ENCODE measurements at regions not wholly inside any gene's neighbourhood (a gene's known extent, or its start where the extent isn't known, plus 50 kb on each side); places are given as distances from the start of the nearest gene placed in this dataset.
"Not testable (repeated sequence)": the region's sequence is repeated elsewhere in the genome, so short reads cannot be mapped to it uniquely, and the experiment has no call there.

DNA sequence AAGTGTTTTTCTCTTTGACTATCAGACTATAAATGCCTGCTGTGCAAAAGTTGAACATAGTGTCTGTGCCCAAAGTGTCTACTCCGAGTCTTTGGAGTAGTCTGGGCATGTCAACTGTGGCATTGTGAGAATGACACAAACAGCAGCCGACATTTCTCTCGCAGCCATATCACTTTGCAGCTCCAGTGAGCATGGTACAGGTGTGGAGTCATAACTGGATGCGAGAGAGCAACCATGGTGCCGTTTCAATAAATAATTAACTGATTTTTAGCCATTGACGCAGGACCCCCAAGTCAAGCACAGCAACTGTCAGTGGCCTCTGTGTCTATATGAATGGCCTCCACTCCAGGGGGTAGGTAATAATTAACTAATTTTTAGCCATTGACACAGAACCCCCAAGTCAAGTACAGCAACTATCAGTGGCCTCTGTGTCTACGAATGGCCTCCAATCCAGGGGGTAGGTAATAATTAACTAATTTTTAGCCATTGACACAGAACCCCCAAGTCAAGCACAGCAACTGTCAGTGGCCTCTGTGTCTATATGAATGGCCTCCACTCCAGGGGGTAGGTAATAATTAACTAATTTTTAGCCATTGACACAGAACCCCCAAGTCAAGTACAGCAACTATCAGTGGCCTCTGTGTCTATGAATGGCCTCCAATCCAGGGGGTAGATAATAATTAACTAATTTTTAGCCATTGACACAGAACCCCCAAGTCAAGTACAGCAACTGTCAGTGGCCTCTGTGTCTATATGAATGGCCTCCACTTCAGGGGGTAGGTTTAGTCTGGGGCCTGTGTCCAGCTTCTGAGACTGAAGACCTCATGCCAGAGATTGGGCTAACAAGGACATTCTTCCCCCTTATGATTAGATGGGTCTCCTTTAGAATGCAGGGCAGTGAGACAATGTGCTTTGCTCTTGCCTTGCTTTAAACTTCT lies 409.0 kb downstream of the TNS3 start:
- not testable (repeated sequence) for H3K79me1 ChIP-seq (replicated peaks; ENCODE audit: low read length, poor library complexity, severe bottlenecking); H3K14ac ChIP-seq (ENCODE audit: low read length in 2 of 2); H3K36me3 ChIP-seq (ENCODE audit: control insufficient read depth in 1 of 2, insufficient read depth in 2 of 2, low read depth in 1 of 2, low read length in 2 of 2); H3K9ac ChIP-seq (ENCODE audit: low read length); H2BK120ac ChIP-seq (ENCODE audit: low read depth, low read length); H2AFZ ChIP-seq (ENCODE audit: low read depth, low read length); H3K9me3 ChIP-seq (ENCODE audit: control insufficient read depth, low read length); H3K4me3 ChIP-seq (ENCODE audit: insufficient read depth in 1 of 2, low read depth in 1 of 2, low read length in 2 of 2); H3K27me3 ChIP-seq (ENCODE audit: control insufficient read depth in 1 of 2, insufficient read depth in 1 of 2, low read length in 2 of 2); H2BK15ac ChIP-seq (ENCODE audit: low read depth, poor library complexity, severe bottlenecking); H4K91ac ChIP-seq (ENCODE audit: low read length); H3K23ac ChIP-seq (ENCODE audit: low read length in 2 of 2); DNase-seq; H3K18ac ChIP-seq (ENCODE audit: low read depth in 1 of 2, low read length in 2 of 2); H3K4ac ChIP-seq (ENCODE audit: low read depth in 1 of 2, low read length in 2 of 2); H3K4me1 ChIP-seq (ENCODE audit: control insufficient read depth, insufficient read depth, low read depth, low read length)
- peak overlapping the region in 1 of 2 experiments; percentile 63 for H2BK12ac ChIP-seq (ENCODE audit: low read length in 2 of 2)
- H4K8ac ChIP-seq (ENCODE audit: low read length), result peak overlapping the region; percentile 50
- H3K27ac ChIP-seq (ENCODE audit: low read length, poor library complexity, severe bottlenecking), result peak overlapping the region; percentile 77
- 91% methylated on average over 6 of the region's 7 CpGs for WGBS
- H2AK5ac ChIP-seq (ENCODE audit: low read length, severe bottlenecking), result peak overlapping the region; percentile 14
- peak overlapping the region; percentile 92 for H2BK5ac ChIP-seq (ENCODE audit: low read depth, low read length, poor library complexity, severe bottlenecking)
- H3K4me2 ChIP-seq (ENCODE audit: low read length, poor library complexity, severe bottlenecking), result peak overlapping the region; percentile 55

DNA sequence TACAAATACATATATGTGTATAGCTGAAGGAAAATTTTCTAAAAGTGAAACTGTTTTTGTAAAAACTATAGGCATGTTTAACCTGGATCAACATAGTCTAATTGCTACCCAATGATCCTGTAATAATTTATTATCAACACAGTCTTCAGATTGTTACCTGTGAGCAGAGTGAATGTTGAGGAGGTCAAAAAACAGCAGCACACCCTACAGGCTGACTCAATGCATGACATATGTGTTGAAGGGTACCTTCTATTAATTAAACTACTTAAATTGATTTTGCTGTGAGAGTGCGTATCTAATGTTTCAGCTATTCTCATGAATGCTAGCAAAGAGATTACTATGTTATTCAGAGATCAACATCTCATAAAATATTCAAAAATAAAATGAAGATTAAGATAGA lies 411.4 kb downstream of the TNS3 start:
- H2BK5ac ChIP-seq (ENCODE audit: low read depth, low read length, poor library complexity, severe bottlenecking), result no peak overlapping the region
- WGBS, result no CpG with 5 or more reads among the region's 1 CpG
- H2BK120ac ChIP-seq (ENCODE audit: low read depth, low read length), result no peak overlapping the region
- H3K14ac ChIP-seq (ENCODE audit: low read length in 2 of 2), result no peak overlapping the region
- no peak overlapping the region for H4K91ac ChIP-seq (ENCODE audit: low read length)
- no peaks in the 10 kb centered on the region for H3K27me3 ChIP-seq (ENCODE audit: control insufficient read depth in 1 of 2, insufficient read depth in 1 of 2, low read length in 2 of 2)
- no peak overlapping the region for H4K8ac ChIP-seq (ENCODE audit: low read length)
- H2BK12ac ChIP-seq (ENCODE audit: low read length in 2 of 2), result no peak overlapping the region
- H3K9ac ChIP-seq (ENCODE audit: low read length), result no peak overlapping the region
- peaks cover 6% of the 10 kb centered on the region for H3K4me1 ChIP-seq (ENCODE audit: control insufficient read depth, insufficient read depth, low read depth, low read length)
- H2AFZ ChIP-seq (ENCODE audit: low read depth, low read length), result no peak overlapping the region
- no peaks in the 10 kb centered on the region for H3K79me1 ChIP-seq (replicated peaks; ENCODE audit: low read length, poor library complexity, severe bottlenecking)
- DNase-seq, result no peak
- no peaks in the 10 kb centered on the region for H3K36me3 ChIP-seq (ENCODE audit: control insufficient read depth in 1 of 2, insufficient read depth in 2 of 2, low read depth in 1 of 2, low read length in 2 of 2)
- H3K9me3 ChIP-seq (ENCODE audit: control insufficient read depth, low read length), result no peaks in the 10 kb centered on the region
- no peak overlapping the region for H3K23ac ChIP-seq (ENCODE audit: low read length in 2 of 2)
- H3K4me3 ChIP-seq (ENCODE audit: insufficient read depth in 1 of 2, low read depth in 1 of 2, low read length in 2 of 2), result no peak overlapping the region
- H2AK5ac ChIP-seq (ENCODE audit: low read length, severe bottlenecking), result no peak overlapping the region
- no peak overlapping the region for H3K4ac ChIP-seq (ENCODE audit: low read depth in 1 of 2, low read length in 2 of 2)
- no peak overlapping the region for H3K27ac ChIP-seq (ENCODE audit: low read length, poor library complexity, severe bottlenecking)
- H2BK15ac ChIP-seq (ENCODE audit: low read depth, poor library complexity, severe bottlenecking), result no peak overlapping the region
- no peak overlapping the region for H3K18ac ChIP-seq (ENCODE audit: low read depth in 1 of 2, low read length in 2 of 2)
- H3K4me2 ChIP-seq (ENCODE audit: low read length, poor library complexity, severe bottlenecking), result no peak overlapping the region

DNA sequence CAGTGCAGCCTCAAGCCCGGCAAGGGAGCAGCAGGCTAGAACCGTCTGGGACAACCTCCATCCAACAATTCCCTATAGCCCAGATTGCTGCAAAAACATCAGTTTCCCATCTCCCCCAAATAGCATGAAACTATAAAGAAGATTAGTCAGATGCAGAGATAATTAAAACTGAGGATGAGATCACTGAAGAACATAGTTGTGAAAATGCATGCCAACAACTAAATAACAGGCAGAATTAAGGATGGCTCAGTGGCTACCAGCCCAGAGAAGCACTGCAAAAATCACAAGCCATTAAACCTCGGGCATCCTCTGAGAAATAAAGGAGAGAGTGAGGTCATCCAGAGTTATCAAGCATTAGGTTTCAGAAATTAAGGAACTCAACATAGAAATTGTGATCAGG lies 427.1 kb downstream of the TNS3 start:
- Histone ChIP-seq H3K18ac (ENCODE audit: low read depth in 1 of 2, low read length in 2 of 2) (peak overlapping the region in 1 of 2 experiments; percentile 31), H2BK120ac (ENCODE audit: low read depth, low read length) (no peak overlapping the region), H3K4me2 (ENCODE audit: low read length, poor library complexity, severe bottlenecking) (no peak overlapping the region), H3K27ac (ENCODE audit: low read length, poor library complexity, severe bottlenecking) (no peak overlapping the region), H3K14ac (ENCODE audit: low read length in 2 of 2) (no peak overlapping the region), H2AFZ (ENCODE audit: low read depth, low read length) (no peak overlapping the region), H4K8ac (ENCODE audit: low read length) (no peak overlapping the region), H3K4me3 (ENCODE audit: insufficient read depth in 1 of 2, low read depth in 1 of 2, low read length in 2 of 2) (no peak overlapping the region), H2BK12ac (ENCODE audit: low read length in 2 of 2) (peak overlapping the region in 1 of 2 experiments; percentile 79), H3K9me3 (ENCODE audit: control insufficient read depth, low read length) (no peaks in the 10 kb centered on the region), H2BK5ac (ENCODE audit: low read depth, low read length, poor library complexity, severe bottlenecking) (no peak overlapping the region), H3K4me1 (ENCODE audit: control insufficient read depth, insufficient read depth, low read depth, low read length) (peaks cover 6% of the 10 kb centered on the region), H3K4ac (ENCODE audit: low read depth in 1 of 2, low read length in 2 of 2) (peak overlapping the region in 1 of 2 experiments; percentile 22), H3K23ac (ENCODE audit: low read length in 2 of 2) (no peak overlapping the region), H2AK5ac (ENCODE audit: low read length, severe bottlenecking) (peak overlapping the region; percentile 19), H4K91ac (ENCODE audit: low read length) (no peak overlapping the region), H2BK15ac (ENCODE audit: low read depth, poor library complexity, severe bottlenecking) (no peak overlapping the region), H3K9ac (ENCODE audit: low read length) (no peak overlapping the region), H3K79me1 (replicated peaks; ENCODE audit: low read length, poor library complexity, severe bottlenecking) (no peaks in the 10 kb centered on the region), H3K36me3 (ENCODE audit: control insufficient read depth in 1 of 2, insufficient read depth in 2 of 2, low read depth in 1 of 2, low read length in 2 of 2) (no peaks in the 10 kb centered on the region), H3K27me3 (ENCODE audit: control insufficient read depth in 1 of 2, insufficient read depth in 1 of 2, low read length in 2 of 2) (no peaks in the 10 kb centered on the region)
- WGBS, result no CpG with 5 or more reads among the region's 3 CpGs
- no peak for DNase-seq

DNA sequence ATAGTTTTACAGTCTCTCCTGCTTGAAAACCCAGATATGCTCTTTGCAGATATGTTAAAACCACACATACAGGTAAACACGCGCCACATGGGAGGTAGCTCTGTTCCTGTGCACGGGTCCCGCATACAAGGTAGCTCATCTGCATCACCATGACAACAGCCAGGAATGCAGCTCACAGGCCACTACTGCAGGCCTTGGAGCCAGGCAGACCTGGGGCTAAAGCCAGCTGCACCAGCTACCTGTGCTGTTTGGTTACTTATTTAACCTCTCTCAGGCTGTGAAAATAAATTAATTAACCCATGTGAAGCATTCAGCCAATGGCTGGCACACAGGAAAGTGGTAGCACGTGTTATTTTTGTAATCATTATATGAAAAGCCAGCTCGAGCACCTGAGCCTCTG lies 428.3 kb downstream of the TNS3 start:
- H3K4ac ChIP-seq (ENCODE audit: low read depth in 1 of 2, low read length in 2 of 2), result peak overlapping the region; percentile 35 to 91
- no peak overlapping the region for H3K4me2 ChIP-seq (ENCODE audit: low read length, poor library complexity, severe bottlenecking)
- no peak for DNase-seq
- peak overlapping the region; percentile 62 for H3K27ac ChIP-seq (ENCODE audit: low read length, poor library complexity, severe bottlenecking)
- WGBS, result 69% methylated on average over 6 of the region's 6 CpGs
- no peak overlapping the region for H3K4me3 ChIP-seq (ENCODE audit: insufficient read depth in 1 of 2, low read depth in 1 of 2, low read length in 2 of 2)
- H2AK5ac ChIP-seq (ENCODE audit: low read length, severe bottlenecking), result no peak overlapping the region
- H3K27me3 ChIP-seq (ENCODE audit: control insufficient read depth in 1 of 2, insufficient read depth in 1 of 2, low read length in 2 of 2), result no peaks in the 10 kb centered on the region
- no peaks in the 10 kb centered on the region for H3K36me3 ChIP-seq (ENCODE audit: control insufficient read depth in 1 of 2, insufficient read depth in 2 of 2, low read depth in 1 of 2, low read length in 2 of 2)
- no peak overlapping the region for H2AFZ ChIP-seq (ENCODE audit: low read depth, low read length)
- H4K91ac ChIP-seq (ENCODE audit: low read length), result peak overlapping the region; percentile 97
- H2BK12ac ChIP-seq (ENCODE audit: low read length in 2 of 2), result peak overlapping the region; percentile 97 to 99
- H3K14ac ChIP-seq (ENCODE audit: low read length in 2 of 2), result no peak overlapping the region
- peaks cover 8% of the 10 kb centered on the region for H3K4me1 ChIP-seq (ENCODE audit: control insufficient read depth, insufficient read depth, low read depth, low read length)
- peak overlapping the region; percentile 19 for H2BK5ac ChIP-seq (ENCODE audit: low read depth, low read length, poor library complexity, severe bottlenecking)
- no peaks in the 10 kb centered on the region for H3K79me1 ChIP-seq (replicated peaks; ENCODE audit: low read length, poor library complexity, severe bottlenecking)
- H2BK120ac ChIP-seq (ENCODE audit: low read depth, low read length), result peak overlapping the region; percentile 73
- H3K18ac ChIP-seq (ENCODE audit: low read depth in 1 of 2, low read length in 2 of 2), result peak overlapping the region; percentile 94 to 96
- H3K9me3 ChIP-seq (ENCODE audit: control insufficient read depth, low read length), result no peaks in the 10 kb centered on the region
- no peak overlapping the region for H3K9ac ChIP-seq (ENCODE audit: low read length)
- H3K23ac ChIP-seq (ENCODE audit: low read length in 2 of 2), result no peak overlapping the region
- H2BK15ac ChIP-seq (ENCODE audit: low read depth, poor library complexity, severe bottlenecking), result peak overlapping the region; percentile 90
- peak overlapping the region; percentile 97 for H4K8ac ChIP-seq (ENCODE audit: low read length)

Measured in mesenchymal stem cell (in vitro differentiated cells and primary cell).